H7 (cell line): ENCODE measurements at regions not wholly inside any gene's neighbourhood (a gene's known extent, or its start where the extent isn't known, plus 50 kb on each side); places are given as distances from the start of the nearest gene placed in this dataset.
A peak's percentile ranks its signal among the peaks of the same experiment; 100 is the strongest.
"Not testable (repeated sequence)": the region's sequence is repeated elsewhere in the genome, so short reads cannot be mapped to it uniquely, and the experiment has no call there.

ENCODE experiments used
- DNase-seq: peaks from one replicate; pipeline ENCODE4 v3.0.0; 2012
- H3K27me3 ChIP-seq: 2 replicates; pipeline ENCODE4 v1.6.0; 2011; ENCODE audit warnings: mild to moderate bottlenecking, low read length; ENCODE audit not compliant: control insufficient read depth, insufficient read depth
- H3K36me3 ChIP-seq: replicated peaks from 2 replicates; pipeline ENCODE4 v1.5.1; 2011; ENCODE audit warnings: low read length; ENCODE audit not compliant: control insufficient read depth, insufficient read depth
- H3K4me3 ChIP-seq: 2 replicates; pipeline ENCODE4 v1.5.1; 2011; ENCODE audit warnings: low read depth, mild to moderate bottlenecking, control low read depth, low read length, moderate library complexity; ENCODE audit not compliant: insufficient read depth

DNA sequence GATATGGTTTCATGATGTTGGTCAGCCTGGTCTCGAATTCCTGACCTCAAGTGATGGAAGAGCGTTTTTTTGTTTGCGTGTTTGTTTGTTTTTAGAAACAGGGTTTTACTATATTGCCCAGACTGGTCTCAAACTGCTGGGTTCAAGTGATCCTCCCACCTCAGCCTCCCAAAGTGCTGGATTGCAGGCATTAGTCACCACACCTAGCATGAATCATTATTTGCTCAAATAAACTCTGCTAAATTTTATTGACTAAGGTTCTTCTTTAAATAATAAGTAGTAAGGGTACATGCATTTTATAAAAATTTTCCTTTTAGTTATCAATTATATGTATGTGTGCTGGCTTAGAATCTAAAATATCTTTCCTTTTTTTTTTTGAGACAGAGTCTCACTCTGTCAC, 52.9 kb downstream of the ZBTB9 start:
- Histone ChIP-seq H3K4me3 (no peak overlapping the region), H3K27me3 (no peaks in the 10 kb centered on the region), H3K36me3 (no peaks in the 10 kb centered on the region)
- DNase-seq: no peak

DNA sequence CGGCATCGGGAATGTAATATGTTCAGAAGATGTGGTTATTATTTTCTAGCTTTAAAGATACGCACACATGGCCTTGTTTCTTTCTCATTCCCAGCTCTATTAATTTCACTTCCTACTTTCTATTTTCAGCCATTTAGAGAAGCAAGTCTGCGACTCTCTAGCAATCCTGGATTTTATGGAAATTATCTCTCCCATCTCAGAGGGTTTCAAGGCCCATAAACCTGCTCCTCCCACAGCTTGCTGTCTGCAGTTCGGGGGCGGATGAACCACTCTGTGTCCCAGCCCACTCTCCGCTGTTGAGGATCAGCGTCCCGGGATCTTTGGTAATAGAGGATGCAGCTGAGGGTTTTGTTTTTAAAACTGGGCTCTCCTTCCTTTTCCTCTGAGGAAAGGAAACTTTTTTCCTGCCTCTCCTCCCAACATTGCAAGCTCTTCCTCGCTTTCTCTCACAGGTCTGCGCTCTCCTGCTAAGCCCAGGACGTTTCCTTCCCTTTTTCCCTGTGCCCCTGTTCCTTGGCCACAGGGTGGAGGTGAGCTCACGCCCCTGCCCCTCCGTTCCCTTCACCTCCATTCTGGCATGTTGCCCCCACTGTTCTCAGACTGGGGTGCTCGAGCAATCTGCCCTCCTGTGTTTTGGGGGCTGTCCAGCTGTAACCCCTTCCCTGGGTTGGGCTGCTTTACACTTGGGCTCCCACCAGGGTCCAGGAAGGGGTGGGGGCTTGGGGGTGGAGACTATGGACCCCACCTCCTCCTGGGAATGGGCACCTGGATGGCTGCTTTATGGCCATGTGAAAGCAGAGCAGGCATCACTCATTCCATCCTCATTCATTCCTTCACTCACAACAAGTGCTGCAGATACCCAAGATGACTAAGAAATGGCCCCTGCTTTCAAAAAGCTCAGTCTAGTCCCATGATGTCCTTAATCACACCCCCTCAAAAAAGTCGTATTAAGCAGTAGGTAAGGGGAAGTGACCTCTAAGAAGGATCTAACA, 54.9 kb downstream of the ZBTB9 start:
- DNase-seq: peak; percentile 69
- Histone ChIP-seq H3K27me3 (no peaks in the 10 kb centered on the region), H3K4me3 (peak overlapping the region; percentile 8; the same call in 1 of the 2 replicates), H3K36me3 (no peaks in the 10 kb centered on the region)

DNA sequence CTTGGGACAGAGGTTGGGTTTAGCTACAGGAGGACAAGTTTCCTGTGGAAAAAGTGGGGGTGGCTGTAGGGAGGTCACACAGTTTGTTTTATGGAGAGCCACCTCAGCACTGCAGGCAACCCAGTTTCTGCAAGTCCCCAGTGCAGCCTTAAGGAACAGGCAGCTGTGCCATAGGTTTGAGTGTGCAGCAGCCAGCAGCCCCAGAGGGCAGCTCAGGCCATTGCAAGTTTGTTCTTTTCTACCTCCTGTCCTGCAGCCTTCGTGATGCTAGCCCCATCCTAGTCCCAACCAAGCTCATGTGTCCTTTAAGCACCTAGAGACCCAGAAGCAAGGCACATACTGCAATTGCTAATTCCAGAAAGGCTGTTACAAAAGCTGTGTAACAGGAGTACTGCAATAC, 58.8 kb downstream of the ZBTB9 start:
- Histone ChIP-seq H3K36me3 (no peaks in the 10 kb centered on the region), H3K4me3 (no peak overlapping the region), H3K27me3 (no peaks in the 10 kb centered on the region)
- DNase-seq: no peak

DNA sequence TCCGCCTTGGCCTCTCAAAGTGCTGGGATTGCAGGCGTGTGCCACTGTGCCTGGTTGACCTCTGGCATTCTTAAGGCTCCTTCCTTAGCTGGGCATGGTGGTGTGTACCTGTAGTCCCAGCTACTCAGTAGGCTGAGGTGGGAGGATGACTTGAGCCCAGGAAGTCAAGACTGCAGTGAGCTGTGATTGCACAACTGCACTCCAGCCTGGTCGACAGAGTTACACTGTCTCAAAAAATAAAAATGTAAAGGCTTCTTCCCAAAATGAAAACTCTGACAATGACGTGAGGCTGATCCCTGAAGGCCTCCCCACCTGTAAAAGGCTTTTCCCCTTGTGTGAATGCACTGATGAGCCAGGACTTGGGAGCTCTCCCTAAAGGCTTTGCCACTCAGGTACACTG, 62.4 kb downstream of the ZBTB9 start:
- no peaks in the 10 kb centered on the region for H3K27me3 ChIP-seq
- no peaks in the 10 kb centered on the region for H3K36me3 ChIP-seq
- no peak overlapping the region for H3K4me3 ChIP-seq
- no peak for DNase-seq

DNA sequence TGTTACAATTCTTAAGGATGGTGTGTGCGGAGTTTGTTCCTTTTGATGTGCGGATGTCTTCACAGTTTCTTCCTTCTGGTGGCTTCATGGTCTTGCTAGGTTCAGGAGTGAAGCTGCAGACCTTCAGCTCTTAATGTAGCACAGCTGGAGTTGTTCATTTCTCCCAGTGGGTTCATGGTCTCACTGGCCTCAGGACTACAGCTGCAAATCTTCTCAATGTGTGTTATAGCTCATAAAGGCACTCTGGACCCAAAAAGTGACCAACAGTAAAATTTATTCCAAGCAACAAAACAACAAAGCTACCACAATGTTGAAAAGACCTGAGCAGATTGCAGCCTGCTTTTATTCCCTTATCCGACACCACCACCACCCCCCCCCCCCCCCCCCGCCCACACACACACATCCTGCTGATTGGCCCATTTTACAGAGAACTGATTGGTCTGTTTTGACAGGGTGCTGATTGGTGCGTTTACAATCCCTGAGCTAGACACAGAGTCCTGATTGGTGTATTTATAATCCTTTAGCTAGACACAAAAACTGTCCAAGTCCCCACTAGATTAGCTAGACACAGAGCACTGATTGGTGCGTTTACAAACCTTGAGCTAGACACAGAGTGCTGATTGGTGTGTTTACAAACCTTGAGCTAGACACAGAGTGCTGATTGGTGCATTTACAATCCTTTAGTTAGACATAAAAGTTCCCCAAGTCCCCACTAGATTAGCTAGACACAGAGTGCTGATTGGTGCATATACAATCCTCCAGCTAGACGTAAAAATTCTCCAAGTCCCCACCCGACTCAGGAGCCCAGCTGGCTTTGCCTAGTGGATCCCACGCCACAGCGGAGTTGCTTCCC, 59.2 kb downstream of the BAK1 start:
- DNase-seq, H3K4me3 ChIP-seq, H3K27me3 ChIP-seq, H3K36me3 ChIP-seq: not testable (repeated sequence)

DNA sequence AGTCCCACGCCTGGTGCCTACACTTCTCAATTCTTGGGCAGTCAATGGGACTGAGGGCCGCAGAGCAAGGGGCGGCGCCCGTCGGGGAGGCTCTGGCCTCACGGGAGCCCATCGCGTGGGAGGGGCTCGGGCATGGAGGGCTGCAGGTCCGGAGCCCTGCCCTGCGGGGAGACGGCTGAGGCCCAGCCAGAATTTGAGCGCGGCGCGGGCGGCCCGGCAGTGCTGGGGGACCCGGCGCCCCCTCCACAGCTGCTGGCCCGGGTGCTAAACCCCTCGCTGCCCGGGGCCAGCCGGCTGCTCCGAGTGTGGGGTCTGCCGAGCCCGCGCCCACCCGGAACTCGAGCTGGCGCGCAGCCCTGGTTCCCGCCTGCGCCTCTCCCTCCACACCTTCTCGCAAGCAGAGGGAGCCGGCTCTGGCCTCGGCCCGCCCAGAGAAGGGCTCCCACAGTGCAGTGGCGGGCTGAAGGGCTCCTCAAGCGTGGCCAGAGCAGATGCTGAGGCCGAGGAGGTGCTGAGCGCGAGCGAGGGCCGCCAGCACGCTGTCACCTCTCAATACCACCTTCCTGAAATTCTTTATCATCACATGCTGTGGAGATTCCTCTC, 58.5 kb downstream of the BAK1 start:
- Histone ChIP-seq H3K27me3 (no peaks in the 10 kb centered on the region), H3K36me3 (no peaks in the 10 kb centered on the region), H3K4me3 (no peak overlapping the region)
- DNase-seq: peak; percentile 73
